Activated T-cell treated with anti-CD3 and anti-CD28 coated beads, Interleukin-2, amount 50 U/mL, for 4 hours (primary cell): ENCODE measurements at regions not wholly inside any gene's neighbourhood (a gene's known extent, or its start where the extent isn't known, plus 50 kb on each side); places are given as distances from the start of the nearest gene placed in this dataset.

Experiments used
- ATAC-seq, 2 donors: fragments of 200-7000 bp; cut with Tn5 transposase; one replicate each; pipeline ENCODE4 v1.10.0; 2021
- DNase-seq: peaks from one replicate; pipeline ENCODE4 v3.0.0-alpha.2; 2020
- H3K27me3 Mint-ChIP-seq: one replicate; pipeline ENCODE4 v1.8.0; 2021; ENCODE audit warnings: low read depth, mixed read lengths
- H3K36me3 Mint-ChIP-seq: one replicate; pipeline ENCODE4 v1.8.0; 2022; ENCODE audit warnings: mixed read lengths; ENCODE audit not compliant: insufficient read depth
- H3K4me1 Mint-ChIP-seq: one replicate; pipeline ENCODE4 v1.8.0; 2021; ENCODE audit warnings: low read depth, mixed read lengths
- H3K4me3 Mint-ChIP-seq: one replicate; pipeline ENCODE4 v1.8.0; 2021; ENCODE audit warnings: mild to moderate bottlenecking, moderate library complexity, mixed read lengths
- H3K9me3 Mint-ChIP-seq: one replicate; pipeline ENCODE4 v1.8.0; 2021; ENCODE audit warnings: mixed read lengths

- Mint-ChIP-seq H3K4me1 (no peaks in the 10 kb centered on the region), H3K9me3 (no peaks in the 10 kb centered on the region), H3K4me3 (no peak overlapping the region), H3K36me3 (no peaks in the 10 kb centered on the region), H3K27me3 (peaks cover 37% of the 10 kb centered on the region)
- ATAC-seq = no peak
- DNase-seq = no peak
These were observed 109.5 kb upstream of the TOP3B start for GRCh38 chr22:22092101-22092500.

- Mint-ChIP-seq H3K4me1 (no peaks in the 10 kb centered on the region), H3K9me3 (no peaks in the 10 kb centered on the region), H3K36me3 (no peaks in the 10 kb centered on the region), H3K4me3 (no peak overlapping the region), H3K27me3 (peaks cover 37% of the 10 kb centered on the region)
- no peak for DNase-seq
- ATAC-seq = no peak
These were observed 108.9 kb upstream of the TOP3B start for GRCh38 chr22:22091400-22091878.

GRCh38 chr22:22090650-22091399 lies 108.2 kb upstream of the TOP3B start:
- ATAC-seq (no peak), DNase-seq (no peak)
- no peaks in the 10 kb centered on the region for H3K36me3 Mint-ChIP-seq
- H3K9me3 Mint-ChIP-seq = no peaks in the 10 kb centered on the region
- peaks cover 37% of the 10 kb centered on the region for H3K27me3 Mint-ChIP-seq
- no peak overlapping the region for H3K4me3 Mint-ChIP-seq
- H3K4me1 Mint-ChIP-seq = no peaks in the 10 kb centered on the region

- no peak for DNase-seq
- H3K4me1 Mint-ChIP-seq = no peaks in the 10 kb centered on the region
- ATAC-seq = no peak
- H3K4me3 Mint-ChIP-seq = no peak overlapping the region
- no peaks in the 10 kb centered on the region for H3K36me3 Mint-ChIP-seq
- no peaks in the 10 kb centered on the region for H3K9me3 Mint-ChIP-seq
- peaks cover 30% of the 10 kb centered on the region for H3K27me3 Mint-ChIP-seq
These were observed 107.1 kb upstream of the TOP3B start for GRCh38 chr22:22089459-22090308.

GRCh38 chr22:22088658-22089458 lies 106.3 kb upstream of the TOP3B start:
- no peaks in the 10 kb centered on the region for H3K4me1 Mint-ChIP-seq
- peaks cover 25% of the 10 kb centered on the region for H3K27me3 Mint-ChIP-seq
- no peak for DNase-seq
- no peaks in the 10 kb centered on the region for H3K36me3 Mint-ChIP-seq
- ATAC-seq = no peak
- H3K4me3 Mint-ChIP-seq = no peak overlapping the region
- no peaks in the 10 kb centered on the region for H3K9me3 Mint-ChIP-seq

GRCh38 chr22:22087854-22088657 lies 105.5 kb upstream of the TOP3B start:
- DNase-seq (no peak), ATAC-seq (no peak)
- Mint-ChIP-seq H3K4me3 (no peak overlapping the region), H3K36me3 (no peaks in the 10 kb centered on the region), H3K4me1 (no peaks in the 10 kb centered on the region), H3K27me3 (peaks cover 20% of the 10 kb centered on the region), H3K9me3 (no peaks in the 10 kb centered on the region)

- Mint-ChIP-seq H3K4me1 (no peaks in the 10 kb centered on the region), H3K9me3 (no peaks in the 10 kb centered on the region), H3K27me3 (peaks cover 21% of the 10 kb centered on the region), H3K36me3 (no peaks in the 10 kb centered on the region), H3K4me3 (no peak overlapping the region)
- DNase-seq (no peak), ATAC-seq (no peak)
These were observed 104.0 kb upstream of the TOP3B start for GRCh38 chr22:22086501-22087158.

GRCh38 chr22:22085702-22086500 lies 103.3 kb upstream of the TOP3B start:
- no peaks in the 10 kb centered on the region for H3K36me3 Mint-ChIP-seq
- peaks cover 23% of the 10 kb centered on the region for H3K27me3 Mint-ChIP-seq
- no peak for DNase-seq
- H3K4me1 Mint-ChIP-seq = no peaks in the 10 kb centered on the region
- no peak for ATAC-seq
- H3K4me3 Mint-ChIP-seq = no peak overlapping the region
- no peaks in the 10 kb centered on the region for H3K9me3 Mint-ChIP-seq

GRCh38 chr22:22084089-22084711 lies 101.6 kb upstream of the TOP3B start:
- Mint-ChIP-seq H3K36me3 (no peaks in the 10 kb centered on the region), H3K27me3 (peaks cover 25% of the 10 kb centered on the region), H3K9me3 (no peaks in the 10 kb centered on the region), H3K4me3 (no peak overlapping the region), H3K4me1 (no peaks in the 10 kb centered on the region)
- ATAC-seq (no peak), DNase-seq (no peak)

- H3K4me3 Mint-ChIP-seq = no peak overlapping the region
- no peaks in the 10 kb centered on the region for H3K36me3 Mint-ChIP-seq
- ATAC-seq (no peak), DNase-seq (no peak)
- no peaks in the 10 kb centered on the region for H3K9me3 Mint-ChIP-seq
- H3K4me1 Mint-ChIP-seq = no peaks in the 10 kb centered on the region
- peaks cover 29% of the 10 kb centered on the region for H3K27me3 Mint-ChIP-seq
These were observed 100.4 kb upstream of the TOP3B start for GRCh38 chr22:22082960-22083359.

- DNase-seq = no peak
- no peaks in the 10 kb centered on the region for H3K9me3 Mint-ChIP-seq
- no peaks in the 10 kb centered on the region for H3K36me3 Mint-ChIP-seq
- H3K4me3 Mint-ChIP-seq = no peak overlapping the region
- H3K4me1 Mint-ChIP-seq = no peaks in the 10 kb centered on the region
- peaks cover 30% of the 10 kb centered on the region for H3K27me3 Mint-ChIP-seq
- ATAC-seq = no peak
These were observed 99.7 kb upstream of the TOP3B start for GRCh38 chr22:22082229-22082835.

GRCh38 chr22:22080270-22080669 lies 97.7 kb upstream of the TOP3B start:
- Mint-ChIP-seq H3K36me3 (no peaks in the 10 kb centered on the region), H3K4me1 (no peaks in the 10 kb centered on the region), H3K4me3 (no peak overlapping the region), H3K9me3 (no peaks in the 10 kb centered on the region), H3K27me3 (peaks cover 43% of the 10 kb centered on the region)
- no peak for DNase-seq
- ATAC-seq = no peak
